ENCODE measurements at regions not wholly inside any gene's neighbourhood (a gene's known extent, or its start where the extent isn't known, plus 50 kb on each side); places are given as distances from the start of the nearest gene placed in this dataset.

DNA sequence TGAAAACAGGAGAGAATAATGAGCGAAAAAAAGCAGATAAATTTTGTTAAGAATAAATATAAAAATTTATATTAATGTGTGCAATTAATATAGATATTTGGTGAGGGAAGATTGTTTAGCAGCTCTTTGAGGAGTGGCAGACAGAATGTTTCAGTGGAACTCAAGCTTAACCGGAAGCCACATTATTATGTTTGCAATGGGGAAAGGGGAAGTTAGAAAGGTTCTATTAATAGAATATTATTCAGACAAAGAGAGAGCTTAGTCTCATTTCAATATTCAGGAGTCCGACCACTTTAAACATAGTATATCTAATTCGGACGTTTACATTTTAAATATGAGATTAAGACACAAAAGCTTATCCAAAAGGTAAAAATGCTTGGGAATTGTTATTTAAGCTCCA is 81.6 kb upstream of the KHDRBS2 start:
- H3K4me2 ChIP-seq, result no peak overlapping the region
- no peaks in the 10 kb centered on the region for H3K27me3 ChIP-seq (ENCODE audit: insufficient read depth, low read depth)
- H3K27ac ChIP-seq, result no peak overlapping the region
- no peaks in the 10 kb centered on the region for H3K4me1 ChIP-seq (replicated peaks; ENCODE audit: insufficient read depth)
- intact Hi-C loops (cut with micrococcal nuclease; ENCODE audit: unreplicated experiment), result no loop called here
- no peaks in the 10 kb centered on the region for H4K20me1 ChIP-seq (ENCODE audit: insufficient read depth)
- no peaks in the 10 kb centered on the region for H3F3A ChIP-seq (ENCODE audit: insufficient read depth, low read depth)
- no peak overlapping the region for H2AFZ ChIP-seq
- BruUV-seq (replicated peaks), result no TSS peak
- no peak overlapping the region for H3K4me3 ChIP-seq
- CTCF ChIA-PET, result no interaction called here
- no peak for DNase-seq
- H3K79me2 ChIP-seq (ENCODE audit: low read depth), result no peaks in the 10 kb centered on the region
- POLR2A ChIA-PET (ENCODE audit: unreplicated experiment), result no interaction called here
- no peaks in the 10 kb centered on the region; the same call in none of the 2 replicates for H3K9me2 ChIP-seq (ENCODE audit: insufficient read depth)
- no peaks in the 10 kb centered on the region for H3K36me3 ChIP-seq (ENCODE audit: low read depth)
- H3K9me3 ChIP-seq (ENCODE audit: insufficient read depth, low read depth), result peaks cover 4% of the 10 kb centered on the region; the same call in 1 of the 2 replicates
- no peak for TF ChIP-seq EZH2 (IDR thresholded peaks at IDR 0.05; ENCODE audit: low read depth)
- TF ChIP-seq, protein P1, sequence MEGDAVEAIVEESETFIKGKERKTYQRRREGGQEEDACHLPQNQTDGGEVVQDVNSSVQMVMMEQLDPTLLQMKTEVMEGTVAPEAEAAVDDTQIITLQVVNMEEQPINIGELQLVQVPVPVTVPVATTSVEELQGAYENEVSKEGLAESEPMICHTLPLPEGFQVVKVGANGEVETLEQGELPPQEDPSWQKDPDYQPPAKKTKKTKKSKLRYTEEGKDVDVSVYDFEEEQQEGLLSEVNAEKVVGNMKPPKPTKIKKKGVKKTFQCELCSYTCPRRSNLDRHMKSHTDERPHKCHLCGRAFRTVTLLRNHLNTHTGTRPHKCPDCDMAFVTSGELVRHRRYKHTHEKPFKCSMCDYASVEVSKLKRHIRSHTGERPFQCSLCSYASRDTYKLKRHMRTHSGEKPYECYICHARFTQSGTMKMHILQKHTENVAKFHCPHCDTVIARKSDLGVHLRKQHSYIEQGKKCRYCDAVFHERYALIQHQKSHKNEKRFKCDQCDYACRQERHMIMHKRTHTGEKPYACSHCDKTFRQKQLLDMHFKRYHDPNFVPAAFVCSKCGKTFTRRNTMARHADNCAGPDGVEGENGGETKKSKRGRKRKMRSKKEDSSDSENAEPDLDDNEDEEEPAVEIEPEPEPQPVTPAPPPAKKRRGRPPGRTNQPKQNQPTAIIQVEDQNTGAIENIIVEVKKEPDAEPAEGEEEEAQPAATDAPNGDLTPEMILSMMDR (conservative IDR thresholded peaks at IDR 0.05), result no peak

DNA sequence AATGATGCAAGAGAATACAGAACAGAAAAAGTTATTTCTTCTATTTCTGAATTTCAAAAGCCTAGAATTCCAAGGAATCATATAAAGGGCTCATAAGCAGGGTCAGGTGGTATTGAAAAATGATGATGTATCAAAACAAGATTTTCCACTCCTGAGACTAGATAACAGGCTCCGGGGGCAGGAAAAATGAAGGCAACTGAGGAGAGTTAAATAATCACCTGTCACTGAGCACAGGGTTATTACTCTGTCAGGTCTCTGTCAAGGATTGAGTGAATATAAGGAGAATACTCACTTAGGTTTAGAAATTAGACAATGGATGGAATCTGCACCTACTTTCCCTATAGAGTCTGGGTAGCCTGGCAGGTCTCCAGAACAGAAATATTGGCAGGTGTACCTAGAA is 76.1 kb upstream of the KHDRBS2 start:
- H3K36me3 ChIP-seq (ENCODE audit: low read depth), result no peaks in the 10 kb centered on the region
- POLR2A ChIA-PET (ENCODE audit: unreplicated experiment), result no interaction called here
- no TSS peak for BruUV-seq (replicated peaks)

DNA sequence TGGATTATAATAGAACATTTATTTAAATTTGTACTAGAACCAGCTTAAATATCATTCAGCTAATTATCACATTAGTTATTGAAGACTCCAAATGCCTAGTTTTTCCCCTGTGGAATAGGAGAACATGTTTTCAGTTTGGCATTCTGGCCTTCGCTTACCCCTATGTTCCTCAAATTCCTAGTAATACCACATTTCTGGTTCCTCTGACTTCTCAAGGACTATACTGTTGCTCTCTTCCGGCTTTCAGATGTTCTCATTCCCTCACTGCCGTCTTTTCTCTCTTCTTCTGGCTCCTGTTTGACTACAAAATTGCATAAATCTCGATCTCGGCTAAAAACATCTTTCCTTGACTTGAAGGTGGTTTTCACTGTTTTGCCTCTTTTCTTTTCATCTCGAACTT is 71.8 kb upstream of the KHDRBS2 start:
- ChIA-PET POLR2A (ENCODE audit: unreplicated experiment) (no interaction called here), CTCF (no interaction called here)
- Histone ChIP-seq H3K4me2 (no peak overlapping the region), H3K27ac (no peak overlapping the region), H3K4me1 (replicated peaks; ENCODE audit: insufficient read depth) (no peaks in the 10 kb centered on the region), H3F3A (ENCODE audit: insufficient read depth, low read depth) (no peaks in the 10 kb centered on the region), H3K36me3 (ENCODE audit: low read depth) (no peaks in the 10 kb centered on the region), H2AFZ (no peak overlapping the region), H4K20me1 (ENCODE audit: insufficient read depth) (0 out of 2 replicates have a peak, but pooled peaks cover 5% of the 10 kb centered on the region), H3K4me3 (no peak overlapping the region), H3K9me2 (ENCODE audit: insufficient read depth) (no peaks in the 10 kb centered on the region), H3K79me2 (ENCODE audit: low read depth) (no peaks in the 10 kb centered on the region), H3K27me3 (ENCODE audit: insufficient read depth, low read depth) (no peaks in the 10 kb centered on the region), H3K9me3 (ENCODE audit: insufficient read depth, low read depth) (0 out of 2 replicates have a peak, but pooled peaks cover 4% of the 10 kb centered on the region)
- no peak for DNase-seq
- BruUV-seq (replicated peaks), result no TSS peak
- intact Hi-C loops (cut with micrococcal nuclease; ENCODE audit: unreplicated experiment), result no loop called here
- TF ChIP-seq, protein P1 (conservative IDR thresholded peaks at IDR 0.05), result no peak
- no peak for TF ChIP-seq EZH2 (IDR thresholded peaks at IDR 0.05; ENCODE audit: low read depth)

More for the DNA sequence above, 76.1 kb upstream of the KHDRBS2 start:
- DNase-seq, result no peak
- Histone ChIP-seq H3F3A (ENCODE audit: insufficient read depth, low read depth) (no peaks in the 10 kb centered on the region), H3K9me2 (ENCODE audit: insufficient read depth) (no peaks in the 10 kb centered on the region; the same call in 1 of the 2 replicates), H3K27ac (no peak overlapping the region), H3K4me2 (no peak overlapping the region), H3K27me3 (ENCODE audit: insufficient read depth, low read depth) (no peaks in the 10 kb centered on the region), H2AFZ (no peak overlapping the region), H3K4me1 (replicated peaks; ENCODE audit: insufficient read depth) (no peaks in the 10 kb centered on the region), H3K79me2 (ENCODE audit: low read depth) (no peaks in the 10 kb centered on the region), H3K9me3 (ENCODE audit: insufficient read depth, low read depth) (0 out of 2 replicates have a peak, but pooled peaks cover under 1% of the 10 kb centered on the region), H4K20me1 (ENCODE audit: insufficient read depth) (0 out of 2 replicates have a peak, but pooled peaks cover 5% of the 10 kb centered on the region), H3K4me3 (no peak overlapping the region)
- intact Hi-C loops (cut with micrococcal nuclease; ENCODE audit: unreplicated experiment), result no loop called here
- CTCF ChIA-PET, result no interaction called here
- TF ChIP-seq, protein P1 (conservative IDR thresholded peaks at IDR 0.05), result no peak
- TF ChIP-seq EZH2 (IDR thresholded peaks at IDR 0.05; ENCODE audit: low read depth), result no peak
